NT2/D1 (cell line): ENCODE measurements at regions not wholly inside any gene's neighbourhood (a gene's known extent, or its start where the extent isn't known, plus 50 kb on each side); places are given as distances from the start of the nearest gene placed in this dataset.

Experiments used
- SUZ12 ChIP-seq: IDR thresholded peaks from 2 replicates; pipeline ENCODE4 v1.6.1; 2011; ENCODE audit not compliant: insufficient read length, insufficient read depth; ENCODE audit errors: extremely low read depth
- YY1 ChIP-seq: IDR thresholded peaks from 2 replicates; pipeline ENCODE4 v1.6.1; 2011; ENCODE audit not compliant: insufficient read length, insufficient read depth

DNA sequence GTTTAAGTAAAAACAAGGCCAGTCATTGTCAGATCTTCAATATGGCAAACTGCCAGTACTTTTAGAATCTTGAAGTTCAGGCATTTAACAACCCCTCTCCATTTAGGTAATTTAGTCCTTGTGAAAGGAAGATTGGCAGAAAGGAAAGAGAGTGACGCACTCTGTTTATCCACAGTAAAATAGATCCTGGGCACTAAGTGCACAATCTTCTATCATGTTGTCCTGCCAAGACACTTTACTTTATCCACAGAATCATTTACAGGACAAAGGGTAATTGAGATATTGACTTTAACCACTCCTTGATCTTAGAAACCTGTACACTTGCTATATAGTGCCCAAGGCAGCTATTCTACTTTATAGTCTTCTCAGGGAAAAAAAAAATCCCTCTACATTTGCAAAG is 786.4 kb upstream of the SLITRK1 start:
- TF ChIP-seq YY1 (no peak), SUZ12 (no peak)
